HepG2 (cell line): ENCODE measurements at regions not wholly inside any gene's neighbourhood (a gene's known extent, or its start where the extent isn't known, plus 50 kb on each side); places are given as distances from the start of the nearest gene placed in this dataset.

Source experiments
- ATAC-seq: fragments of 200-7000 bp; cut with Tn5 transposase; 3 replicates; pipeline ENCODE4 v1.9.1; 2020; ENCODE audit warnings: mild to moderate bottlenecking, moderate library complexity
- BruUV-seq: library from RNA; stranded (reverse); fragments of 400-500 nt; replicated peaks from 2 replicates; lab custom pipeline; 2021; lab: Mats Ljungman, UMichigan
- CTCF ChIA-PET: fragments of 300-600 bp; formaldehyde crosslinking; extraction: SDS; loops from one replicate; lab custom pipeline; 2021; ENCODE audit warnings: low total read pairs, inconsistent platforms, low intra/inter-chr PET ratio; lab: Yijun Ruan, JAX
- POLR2A ChIA-PET: fragments of 350-600 bp; sonication (Branson Sonifier 250); formaldehyde crosslinking; loops from one replicate; lab custom pipeline; 2020; ENCODE audit warnings: antibody characterized with exemption, inconsistent platforms; lab: Yijun Ruan, JAX
- DNase-seq: peaks from one replicate; pipeline ENCODE4 v3.0.0-alpha.2; 2015; ENCODE audit warnings: low spot score
- FAIRE-seq: peaks from 3 replicates; lab custom pipeline; 2011; peaks lifted over from hg19 to GRCh38; lab: Jason Lieb, UNC
- H2AFZ ChIP-seq: one replicate; pipeline ENCODE4 v1.6.1; 2011; ENCODE audit warnings: low read length, inconsistent platforms
- H3K27ac ChIP-seq: fragments of 300-600 bp; 3 replicates; pipeline ENCODE4 v1.8.0; 2011; ENCODE audit warnings: mixed run types, mild to moderate bottlenecking, mixed read lengths, low read length, inconsistent platforms; ENCODE audit not compliant: insufficient read depth; ENCODE audit errors: extremely low read length
- H3K27me3 ChIP-seq, 2 experiments: fragments of 200-600 bp in 1 of 2; 2 replicates in 1 of 2; 3 replicates in 1 of 2; pipeline versions ENCODE4 v1.6.0 to v1.8.0; 2011; ENCODE audit warnings: low read length in 2 of 2, mild to moderate bottlenecking in 2 of 2, moderate library complexity in 2 of 2, inconsistent platforms in 1 of 2; ENCODE audit not compliant: insufficient read depth in 2 of 2, control insufficient read depth in 1 of 2
- H3K36me3 ChIP-seq, 2 experiments: fragments of 200-600 bp in 1 of 2; replicated peaks in 1 of 2; 2 replicates in 1 of 2; 3 replicates in 1 of 2; pipeline versions ENCODE4 v1.5.1 to v1.8.0; 2011; ENCODE audit warnings: low read length in 2 of 2, inconsistent platforms in 1 of 2; ENCODE audit not compliant: insufficient read depth in 2 of 2, control insufficient read depth in 1 of 2
- H3K4me1 ChIP-seq: 2 replicates; pipeline ENCODE4 v1.5.1; 2012; ENCODE audit warnings: low read length, inconsistent platforms; ENCODE audit not compliant: insufficient read depth
- H3K4me2 ChIP-seq: 2 replicates; pipeline ENCODE4 v1.6.0; 2011; ENCODE audit warnings: low read depth, low read length, inconsistent platforms
- H3K4me3 ChIP-seq, 3 experiments: fragments of 200-600 bp in 1 of 3; sonication (generic), shearing (Covaris generic) in 1 of 3; replicated peaks in 1 of 3; 2 replicates each; pipeline ENCODE4 v1.5.1; 2011 to 2016; ENCODE audit warnings: low read length in 3 of 3, inconsistent platforms in 2 of 3, low read depth in 2 of 3, mild to moderate bottlenecking in 2 of 3, control low read depth in 1 of 3, mixed read lengths in 1 of 3; ENCODE audit not compliant: insufficient read depth in 1 of 3
- H3K79me2 ChIP-seq: one replicate; pipeline ENCODE4 v1.6.1; 2011; ENCODE audit warnings: low read length, inconsistent platforms; ENCODE audit not compliant: insufficient read depth
- H3K9ac ChIP-seq: 2 replicates; pipeline ENCODE4 v1.6.0; 2011; ENCODE audit warnings: mild to moderate bottlenecking, low read depth, low read length, inconsistent platforms; ENCODE audit not compliant: insufficient read depth
- H3K9me3 ChIP-seq: 2 replicates; pipeline ENCODE4 v1.5.1; 2012; ENCODE audit warnings: mild to moderate bottlenecking, low read length
- H4K20me1 ChIP-seq: 2 replicates; pipeline ENCODE4 v1.6.0; 2011; ENCODE audit warnings: inconsistent platforms, mild to moderate bottlenecking, low read length, moderate library complexity; ENCODE audit not compliant: insufficient read depth
- ATF7 ChIP-seq, 2 experiments: fragments of 450-650 bp in 1 of 2; sonication (generic) in 1 of 2; formaldehyde crosslinking in 1 of 2; IDR thresholded peaks; 2 replicates each; pipeline versions ENCODE4 v1.4.0 to v1.6.1; 2016 to 2020; ENCODE audit warnings: antibody characterized with exemption in 1 of 2, mild to moderate bottlenecking in 1 of 2, missing genetic modification reagents in 1 of 2
- EP300 ChIP-seq, 3 experiments: sonication (generic) in 1 of 3; formaldehyde crosslinking in 1 of 3; IDR thresholded peaks; 2 replicates each; pipeline versions ENCODE4 v1.5.1 to v1.6.1; 2011 to 2020; ENCODE audit warnings: low read depth in 2 of 3, low read length in 2 of 3, borderline replicate concordance in 1 of 3, improper control_type of control experiment in 1 of 3, mild to moderate bottlenecking in 1 of 3, missing genetic modification reagents in 1 of 3, moderate library complexity in 1 of 3
- PCBP2 ChIP-seq: fragments of 200-400 bp; formaldehyde crosslinking; optimal IDR thresholded peaks from 2 replicates; pipeline ENCODE3; 2018; ENCODE audit warnings: low read length, low read depth; ENCODE audit not compliant: poor library complexity, severe bottlenecking
- RBAK ChIP-seq: sonication (generic); formaldehyde crosslinking; IDR thresholded peaks from 2 replicates; pipeline ENCODE4 v1.5.1; 2020; ENCODE audit warnings: mild to moderate bottlenecking, missing genetic modification reagents
- RBM22 ChIP-seq: fragments of 200-400 bp; formaldehyde crosslinking; optimal IDR thresholded peaks from 2 replicates; pipeline ENCODE3; 2017; ENCODE audit warnings: mild to moderate bottlenecking, low read length, moderate library complexity
- SMC3 ChIP-seq: IDR thresholded peaks from 2 replicates; pipeline ENCODE4 v1.6.1; 2011; ENCODE audit warnings: low read length, improper control_type of control experiment
- THAP11 ChIP-seq: IDR thresholded peaks from 2 replicates; pipeline ENCODE4 v1.6.1; 2016; ENCODE audit warnings: missing biosample characterization, missing genetic modification reagents
- YEATS2 ChIP-seq: sonication (generic); formaldehyde crosslinking; IDR thresholded peaks from 2 replicates; pipeline ENCODE4 v1.4.0; 2020; ENCODE audit warnings: missing genetic modification reagents, borderline replicate concordance
- ZBTB7B ChIP-seq: sonication (generic); formaldehyde crosslinking; IDR thresholded peaks from 2 replicates; pipeline ENCODE4 v1.4.0; 2020; ENCODE audit warnings: missing genetic modification reagents
- ZNF12 ChIP-seq: sonication (generic); formaldehyde crosslinking; IDR thresholded peaks from 2 replicates; pipeline ENCODE4 v1.5.0; 2020; ENCODE audit warnings: missing genetic modification reagents
- ZNF282 ChIP-seq: fragments of 450-650 bp; IDR thresholded peaks from 2 replicates; pipeline ENCODE4 v1.6.1; 2018; ENCODE audit not compliant: partially characterized antibody
- ZNF335 ChIP-seq: sonication (generic); formaldehyde crosslinking; IDR thresholded peaks from 2 replicates; pipeline ENCODE4 v1.4.0; 2020; ENCODE audit warnings: missing genetic modification reagents
- ZNF460 ChIP-seq: sonication (generic); formaldehyde crosslinking; IDR thresholded peaks from 2 replicates; pipeline ENCODE4 v1.5.1; 2020; ENCODE audit warnings: missing genetic modification reagents, mild to moderate bottlenecking, borderline replicate concordance
- ZNF580 ChIP-seq: IDR thresholded peaks from 2 replicates; pipeline ENCODE4 v1.6.1; 2016; ENCODE audit warnings: low read depth, borderline replicate concordance
- WGBS: methylation state at CpG from one replicate; pipeline ENCODE4 v1.1.6; 2017; ENCODE audit warnings: low lambda C conversion rate; 5-methylcytosine and 5-hydroxymethylcytosine counted together
- in situ Hi-C: cut with HindIII; loops from 2 replicates; pipeline ENCODE4 v1.10.0; 2017; ENCODE audit warnings: low pct_unique_long_range_greater_than_20kb; ENCODE audit not compliant: extremely low pct_ligation_motif_present
- intact Hi-C: fragments of 100-400 bp; cut with micrococcal nuclease; formaldehyde crosslinking; loops from one replicate; pipeline ENCODE4 v1.10.0; 2022; ENCODE audit not compliant: unreplicated experiment

- TF ChIP-seq ZNF12 (CRISPR knock-in tag) (peak; percentile 62; the same call in 1 of the 2 replicates), RBAK (CRISPR knock-in tag) (peak; percentile 92), EP300 (IDR thresholded peaks at IDR 0.05; ENCODE audit: low read depth in 2 of 2, low read length in 2 of 2) (no peak), EP300 (CRISPR knock-in tag; IDR thresholded peaks at IDR 0.05; ENCODE audit: borderline replicate concordance) (no peak), THAP11 (no peak), ZNF335 (CRISPR knock-in tag) (no peak), SMC3 (no peak), RBM22 (no peak), ZNF580 (no peak), ZNF460 (CRISPR knock-in tag) (no peak), ATF7 (IDR thresholded peaks at IDR 0.05) (no peak), ATF7 (CRISPR knock-in tag; IDR thresholded peaks at IDR 0.05) (no peak), PCBP2 (no peak), YEATS2 (CRISPR knock-in tag) (no peak), ZNF282 (no peak), ZBTB7B (no peak)
- no peaks in the 10 kb centered on the region for H3K36me3 ChIP-seq
- H3K27ac ChIP-seq = no peak overlapping the region
- no peak overlapping the region for H3K9ac ChIP-seq
- H2AFZ ChIP-seq = no peak overlapping the region
- ChIA-PET CTCF (no interaction called here), POLR2A (no interaction called here)
- intact Hi-C loops = no loop called here
- FAIRE-seq (no peak), ATAC-seq (no peak), DNase-seq (no peak)
- no peak overlapping the region for H3K4me2 ChIP-seq
- no peaks in the 10 kb centered on the region for H4K20me1 ChIP-seq
- no peaks in the 10 kb centered on the region for H3K9me3 ChIP-seq
- H3K27me3 ChIP-seq = peaks cover 1 to 16% of the 10 kb centered on the region in 2 experiments; a peak in 3 of 5 replicates
- WGBS = 8% methylated on average over 2 of the region's 2 CpGs
- BruUV-seq = no TSS peak
- in situ Hi-C loops = no loop called here
- no peaks in the 10 kb centered on the region for H3K4me1 ChIP-seq
- H3K4me3 ChIP-seq = no peak overlapping the region
- no peaks in the 10 kb centered on the region for H3K79me2 ChIP-seq
Observed at GRCh38 chr19:57050863-57051262, 68.9 kb upstream of the USP29 start.
